NCI-H1930 (cell line): ENCODE measurements at regions not wholly inside any gene's neighbourhood (a gene's known extent, or its start where the extent isn't known, plus 50 kb on each side); places are given as distances from the start of the nearest gene placed in this dataset.
"Not testable (repeated sequence)": the region's sequence is repeated elsewhere in the genome, so short reads cannot be mapped to it uniquely, and the experiment has no call there.

Experiments
- DNase-seq, 2 experiments: peaks; one replicate each; lab custom pipeline; 2025; lab: John Stamatoyannopoulos, UW

- no peak for DNase-seq
Measured at GRCh38 chr14:103260629-103261124, 73.4 kb upstream of the EIF5 start.

GRCh38 chr14:103267226-103267910, 66.7 kb upstream of the EIF5 start:
- DNase-seq, result no peak

- DNase-seq, result no peak
Measured at GRCh38 chr14:103271189-103271588, 62.8 kb upstream of the EIF5 start.

GRCh38 chr14:103273145-103273744, 60.8 kb upstream of the EIF5 start:
- DNase-seq, result no peak

- DNase-seq, result no peak
Measured at GRCh38 chr14:103273745-103274615, 60.1 kb upstream of the EIF5 start.

- no peak for DNase-seq
Measured at GRCh38 chr14:103275000-103275399, 59.0 kb upstream of the EIF5 start.

- no peak for DNase-seq
Measured at GRCh38 chr14:103277931-103278330, 56.1 kb upstream of the EIF5 start.

GRCh38 chr14:103279142-103280025, 54.7 kb upstream of the EIF5 start:
- DNase-seq, result no peak

GRCh38 chr14:103280278-103280928, 53.6 kb upstream of the EIF5 start:
- no peak for DNase-seq

- peak in 1 of 2 experiments; percentile 11 for DNase-seq
Measured at GRCh38 chr14:103281496-103282231, 52.4 kb upstream of the EIF5 start.

GRCh38 chr14:103282309-103282708, 51.7 kb upstream of the EIF5 start:
- not testable (repeated sequence) for DNase-seq

- no peak for DNase-seq
Measured at GRCh38 chr14:103282932-103283331, 51.1 kb upstream of the EIF5 start.

- DNase-seq, result no peak
Measured at GRCh38 chr14:103283916-103284315, 50.1 kb upstream of the EIF5 start.
